Activated CD4-positive, alpha-beta memory T cell treated with anti-CD3 and anti-CD28 coated beads for 36 hours (primary cell): ENCODE measurements at regions not wholly inside any gene's neighbourhood (a gene's known extent, or its start where the extent isn't known, plus 50 kb on each side); places are given as distances from the start of the nearest gene placed in this dataset.
"Not testable (repeated sequence)": the region's sequence is repeated elsewhere in the genome, so short reads cannot be mapped to it uniquely, and the experiment has no call there.

ENCODE experiments used
- CTCF ChIA-PET: fragments of 350-600 bp; sonication (Branson Sonifier 250); formaldehyde crosslinking; loops from one replicate; lab custom pipeline; 2021; ENCODE audit warnings: antibody characterized with exemption, inconsistent platforms; lab: Charles Lee
- POLR2A ChIA-PET: fragments of 350-600 bp; sonication (Branson Sonifier 250); formaldehyde crosslinking; loops from one replicate; lab custom pipeline; 2021; ENCODE audit warnings: antibody characterized with exemption; lab: Charles Lee
- DNase-seq: peaks from one replicate; pipeline ENCODE4 v3.0.0-alpha.2; 2020
- H3K27ac Mint-ChIP-seq: one replicate; pipeline ENCODE4 v1.8.0; 2021; ENCODE audit warnings: mixed read lengths
- H3K27me3 Mint-ChIP-seq: one replicate; pipeline ENCODE4 v1.8.0; 2021; ENCODE audit warnings: mixed read lengths
- H3K36me3 Mint-ChIP-seq: one replicate; pipeline ENCODE4 v1.8.0; 2021; ENCODE audit warnings: mixed read lengths
- H3K4me1 Mint-ChIP-seq: one replicate; pipeline ENCODE4 v1.8.0; 2021; ENCODE audit warnings: low read depth, mixed read lengths
- H3K4me3 Mint-ChIP-seq: one replicate; pipeline ENCODE4 v1.8.0; 2021; ENCODE audit warnings: mild to moderate bottlenecking, mixed read lengths
- H3K9me3 Mint-ChIP-seq: one replicate; pipeline ENCODE4 v1.8.0; 2021; ENCODE audit warnings: mixed read lengths
- intact Hi-C: fragments of 100-400 bp; cut with micrococcal nuclease; formaldehyde crosslinking; loops from one replicate; pipeline ENCODE4 v1.15.1; 2023

- Mint-ChIP-seq H3K4me3 (no peak overlapping the region), H3K4me1 (no peaks in the 10 kb centered on the region), H3K36me3 (no peaks in the 10 kb centered on the region), H3K27me3 (no peaks in the 10 kb centered on the region), H3K27ac (no peak overlapping the region), H3K9me3 (peaks cover 7% of the 10 kb centered on the region)
- intact Hi-C loops = no loop called here
- ChIA-PET CTCF (no interaction called here), POLR2A (no interaction called here)
- DNase-seq = no peak
Measured at GRCh38 chr1:69081668-69082067, 486.1 kb upstream of the LRRC7 start.

- no peak overlapping the region for H3K4me3 Mint-ChIP-seq
- DNase-seq = no peak
- H3K36me3 Mint-ChIP-seq = no peaks in the 10 kb centered on the region
- intact Hi-C loops = no loop called here
- peaks cover 7% of the 10 kb centered on the region for H3K9me3 Mint-ChIP-seq
- CTCF ChIA-PET = no interaction called here
- POLR2A ChIA-PET = no interaction called here
- no peak overlapping the region for H3K27ac Mint-ChIP-seq
- H3K4me1 Mint-ChIP-seq = no peaks in the 10 kb centered on the region
- no peaks in the 10 kb centered on the region for H3K27me3 Mint-ChIP-seq
Measured at GRCh38 chr1:69082312-69082711, 485.4 kb upstream of the LRRC7 start.

GRCh38 chr1:69086148-69086547 lies 481.6 kb upstream of the LRRC7 start:
- no peaks in the 10 kb centered on the region for H3K4me1 Mint-ChIP-seq
- no peak for DNase-seq
- ChIA-PET CTCF (no interaction called here), POLR2A (no interaction called here)
- intact Hi-C loops = no loop called here
- no peaks in the 10 kb centered on the region for H3K36me3 Mint-ChIP-seq
- no peaks in the 10 kb centered on the region for H3K27me3 Mint-ChIP-seq
- H3K9me3 Mint-ChIP-seq = peaks cover 14% of the 10 kb centered on the region
- H3K4me3 Mint-ChIP-seq = no peak overlapping the region
- no peak overlapping the region for H3K27ac Mint-ChIP-seq

GRCh38 chr1:69088571-69088970 lies 479.2 kb upstream of the LRRC7 start:
- no peaks in the 10 kb centered on the region for H3K36me3 Mint-ChIP-seq
- H3K4me1 Mint-ChIP-seq = no peaks in the 10 kb centered on the region
- H3K27me3 Mint-ChIP-seq = no peaks in the 10 kb centered on the region
- H3K27ac Mint-ChIP-seq = no peak overlapping the region
- POLR2A ChIA-PET = no interaction called here
- peaks cover 11% of the 10 kb centered on the region for H3K9me3 Mint-ChIP-seq
- no peak overlapping the region for H3K4me3 Mint-ChIP-seq
- intact Hi-C loops = no loop called here
- CTCF ChIA-PET = no interaction called here
- DNase-seq = no peak

GRCh38 chr1:69090170-69090569 lies 477.6 kb upstream of the LRRC7 start:
- no peak overlapping the region for H3K4me3 Mint-ChIP-seq
- peaks cover 11% of the 10 kb centered on the region for H3K9me3 Mint-ChIP-seq
- no peaks in the 10 kb centered on the region for H3K4me1 Mint-ChIP-seq
- DNase-seq = no peak
- no peak overlapping the region for H3K27ac Mint-ChIP-seq
- CTCF ChIA-PET = no interaction called here
- POLR2A ChIA-PET = no interaction called here
- no peaks in the 10 kb centered on the region for H3K36me3 Mint-ChIP-seq
- intact Hi-C loops = no loop called here
- H3K27me3 Mint-ChIP-seq = no peaks in the 10 kb centered on the region

- Mint-ChIP-seq H3K4me1 (no peaks in the 10 kb centered on the region), H3K36me3 (no peaks in the 10 kb centered on the region), H3K4me3 (no peak overlapping the region), H3K9me3 (peaks cover 14% of the 10 kb centered on the region), H3K27me3 (no peaks in the 10 kb centered on the region), H3K27ac (no peak overlapping the region)
- no peak for DNase-seq
- CTCF ChIA-PET = no interaction called here
- intact Hi-C loops = no loop called here
- POLR2A ChIA-PET = no interaction called here
Measured at GRCh38 chr1:69090752-69091151, 477.0 kb upstream of the LRRC7 start.

- H3K27ac Mint-ChIP-seq, POLR2A ChIA-PET, DNase-seq, intact Hi-C loops, H3K36me3 Mint-ChIP-seq, H3K4me3 Mint-ChIP-seq, CTCF ChIA-PET, H3K27me3 Mint-ChIP-seq, H3K4me1 Mint-ChIP-seq: not testable (repeated sequence)
- peaks cover 28% of the 10 kb centered on the region for H3K9me3 Mint-ChIP-seq
Measured at GRCh38 chr1:69102058-69102457, 465.7 kb upstream of the LRRC7 start.

GRCh38 chr1:69103213-69103612 lies 464.5 kb upstream of the LRRC7 start:
- DNase-seq = no peak
- Mint-ChIP-seq H3K4me3 (no peak overlapping the region), H3K9me3 (peaks cover 28% of the 10 kb centered on the region), H3K36me3 (no peaks in the 10 kb centered on the region), H3K27ac (no peak overlapping the region), H3K27me3 (no peaks in the 10 kb centered on the region), H3K4me1 (no peaks in the 10 kb centered on the region)
- ChIA-PET CTCF (no interaction called here), POLR2A (no interaction called here)
- intact Hi-C loops = no loop called here

GRCh38 chr1:69103705-69104385 lies 463.9 kb upstream of the LRRC7 start:
- H3K36me3 Mint-ChIP-seq = no peaks in the 10 kb centered on the region
- ChIA-PET CTCF (no interaction called here), POLR2A (no interaction called here)
- H3K4me1 Mint-ChIP-seq = no peaks in the 10 kb centered on the region
- no peak for DNase-seq
- H3K4me3 Mint-ChIP-seq = no peak overlapping the region
- H3K9me3 Mint-ChIP-seq = peaks cover 23% of the 10 kb centered on the region
- intact Hi-C loops = no loop called here
- H3K27ac Mint-ChIP-seq = no peak overlapping the region
- no peaks in the 10 kb centered on the region for H3K27me3 Mint-ChIP-seq

- H3K4me3 Mint-ChIP-seq = no peak overlapping the region
- CTCF ChIA-PET = no interaction called here
- POLR2A ChIA-PET = no interaction called here
- no peaks in the 10 kb centered on the region for H3K27me3 Mint-ChIP-seq
- H3K4me1 Mint-ChIP-seq = no peaks in the 10 kb centered on the region
- intact Hi-C loops = no loop called here
- H3K27ac Mint-ChIP-seq = no peak overlapping the region
- peaks cover 21% of the 10 kb centered on the region for H3K9me3 Mint-ChIP-seq
- H3K36me3 Mint-ChIP-seq = no peaks in the 10 kb centered on the region
- DNase-seq = no peak
Measured at GRCh38 chr1:69104894-69105293, 462.8 kb upstream of the LRRC7 start.

GRCh38 chr1:69109277-69109676 lies 458.4 kb upstream of the LRRC7 start:
- Mint-ChIP-seq H3K27me3 (no peaks in the 10 kb centered on the region), H3K9me3 (peaks cover 9% of the 10 kb centered on the region), H3K4me3 (no peak overlapping the region), H3K27ac (no peak overlapping the region), H3K36me3 (no peaks in the 10 kb centered on the region), H3K4me1 (no peaks in the 10 kb centered on the region)
- ChIA-PET CTCF (no interaction called here), POLR2A (no interaction called here)
- DNase-seq = no peak
- intact Hi-C loops = no loop called here

GRCh38 chr1:69110851-69111250 lies 456.9 kb upstream of the LRRC7 start:
- intact Hi-C loops = no loop called here
- Mint-ChIP-seq H3K4me3 (no peak overlapping the region), H3K27me3 (no peaks in the 10 kb centered on the region), H3K4me1 (no peaks in the 10 kb centered on the region), H3K9me3 (peaks cover 11% of the 10 kb centered on the region), H3K27ac (no peak overlapping the region), H3K36me3 (no peaks in the 10 kb centered on the region)
- no peak for DNase-seq
- ChIA-PET POLR2A (no interaction called here), CTCF (no interaction called here)

GRCh38 chr1:69120126-69120741 lies 447.5 kb upstream of the LRRC7 start:
- H3K4me1 Mint-ChIP-seq, POLR2A ChIA-PET, DNase-seq, H3K4me3 Mint-ChIP-seq, CTCF ChIA-PET, H3K27ac Mint-ChIP-seq, intact Hi-C loops, H3K27me3 Mint-ChIP-seq, H3K36me3 Mint-ChIP-seq: not testable (repeated sequence)
- H3K9me3 Mint-ChIP-seq = peaks cover 10% of the 10 kb centered on the region
